ENCODE measurements at regions not wholly inside any gene's neighbourhood (a gene's known extent, or its start where the extent isn't known, plus 50 kb on each side); places are given as distances from the start of the nearest gene placed in this dataset.
"Not testable (repeated sequence)": the region's sequence is repeated elsewhere in the genome, so short reads cannot be mapped to it uniquely, and the experiment has no call there.

- DNase-seq, result no peak
Measured at GRCh38 chr16:8436931-8437330, 153.4 kb downstream of the TMEM114 start.

DNA sequence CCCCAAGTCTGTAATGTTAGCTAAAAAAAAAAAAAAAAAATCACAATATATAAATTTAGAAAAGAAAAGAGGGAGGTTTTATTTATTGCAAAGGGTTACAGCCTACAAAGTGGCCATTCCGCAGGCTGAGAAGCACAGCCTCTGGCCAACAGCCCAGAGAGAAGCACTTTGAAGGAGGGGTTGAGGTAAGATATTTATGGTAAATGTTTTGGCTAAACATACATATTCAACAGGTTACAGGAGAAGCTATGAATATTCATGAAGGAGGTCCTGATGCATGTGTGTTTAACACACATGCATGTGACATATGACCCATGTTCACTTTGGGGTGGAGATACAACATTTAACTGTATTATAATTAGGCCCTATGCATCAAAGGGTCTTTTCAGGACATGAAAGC lies 158.5 kb downstream of the TMEM114 start:
- DNase-seq, result no peak

GRCh38 chr16:8430401-8430800 lies 159.9 kb downstream of the TMEM114 start:
- no peak for DNase-seq

DNA sequence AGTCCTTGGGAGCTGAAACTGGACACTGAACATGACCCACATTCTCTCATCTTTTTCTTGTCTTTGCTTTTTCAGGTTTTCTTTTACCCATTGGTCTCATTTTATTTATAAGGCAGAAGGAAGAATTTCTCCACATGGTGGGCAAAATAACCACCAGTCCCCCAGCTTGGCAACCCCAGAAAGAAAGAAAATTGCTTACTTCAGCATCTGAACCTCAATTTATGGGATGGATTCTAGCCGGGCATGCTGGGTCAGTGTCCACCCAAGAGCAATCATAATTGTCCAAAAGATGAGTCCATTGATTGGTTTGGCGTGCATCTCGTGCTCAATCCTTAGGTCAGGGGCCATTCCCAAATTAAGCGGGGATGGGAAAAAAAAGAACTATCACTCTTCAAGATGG lies 163.7 kb downstream of the TMEM114 start:
- no peak for DNase-seq

DNA sequence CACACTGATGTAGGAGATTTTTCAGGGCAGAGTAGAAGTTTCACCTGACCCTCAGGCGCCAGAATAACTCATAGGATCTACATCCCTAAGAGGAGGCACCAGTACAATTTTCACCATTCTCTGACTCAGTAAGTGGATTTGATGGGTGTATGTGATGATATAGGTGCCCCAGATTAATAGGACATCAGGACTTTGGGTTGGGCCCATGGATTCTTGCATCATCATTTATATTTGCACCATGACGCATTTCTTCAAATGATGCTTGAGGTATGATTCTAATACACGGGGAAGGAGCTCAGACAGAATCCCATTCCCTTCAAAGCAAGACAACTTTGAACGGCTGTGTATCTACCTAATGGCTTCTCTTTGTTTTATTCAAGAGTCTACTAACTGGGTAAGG lies 173.2 kb downstream of the TMEM114 start:
- no peak for DNase-seq

- DNase-seq, result no peak
Measured at GRCh38 chr16:8408855-8409567, 181.3 kb downstream of the TMEM114 start.

DNA sequence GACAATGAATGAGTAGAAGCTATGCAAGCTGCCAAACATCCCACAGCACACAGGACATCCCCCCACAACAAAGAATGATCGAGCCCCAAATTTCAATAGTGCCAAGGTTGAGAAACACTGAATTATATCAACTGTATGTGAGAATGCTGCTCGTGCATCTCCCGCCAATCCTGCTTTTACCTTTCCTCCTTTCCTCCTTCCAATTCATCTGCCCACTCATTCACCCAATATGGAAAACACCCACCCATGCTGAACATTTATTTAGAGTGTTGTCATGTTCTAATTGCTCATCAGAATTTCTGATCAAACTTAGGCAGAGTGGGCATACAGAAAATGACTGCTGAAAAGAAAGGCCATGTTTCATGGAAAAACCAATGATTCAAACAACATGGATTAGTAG lies 183.0 kb downstream of the TMEM114 start:
- no peak for DNase-seq

- no peak for DNase-seq
Measured at GRCh38 chr16:8403978-8404749, 186.1 kb downstream of the TMEM114 start.

DNA sequence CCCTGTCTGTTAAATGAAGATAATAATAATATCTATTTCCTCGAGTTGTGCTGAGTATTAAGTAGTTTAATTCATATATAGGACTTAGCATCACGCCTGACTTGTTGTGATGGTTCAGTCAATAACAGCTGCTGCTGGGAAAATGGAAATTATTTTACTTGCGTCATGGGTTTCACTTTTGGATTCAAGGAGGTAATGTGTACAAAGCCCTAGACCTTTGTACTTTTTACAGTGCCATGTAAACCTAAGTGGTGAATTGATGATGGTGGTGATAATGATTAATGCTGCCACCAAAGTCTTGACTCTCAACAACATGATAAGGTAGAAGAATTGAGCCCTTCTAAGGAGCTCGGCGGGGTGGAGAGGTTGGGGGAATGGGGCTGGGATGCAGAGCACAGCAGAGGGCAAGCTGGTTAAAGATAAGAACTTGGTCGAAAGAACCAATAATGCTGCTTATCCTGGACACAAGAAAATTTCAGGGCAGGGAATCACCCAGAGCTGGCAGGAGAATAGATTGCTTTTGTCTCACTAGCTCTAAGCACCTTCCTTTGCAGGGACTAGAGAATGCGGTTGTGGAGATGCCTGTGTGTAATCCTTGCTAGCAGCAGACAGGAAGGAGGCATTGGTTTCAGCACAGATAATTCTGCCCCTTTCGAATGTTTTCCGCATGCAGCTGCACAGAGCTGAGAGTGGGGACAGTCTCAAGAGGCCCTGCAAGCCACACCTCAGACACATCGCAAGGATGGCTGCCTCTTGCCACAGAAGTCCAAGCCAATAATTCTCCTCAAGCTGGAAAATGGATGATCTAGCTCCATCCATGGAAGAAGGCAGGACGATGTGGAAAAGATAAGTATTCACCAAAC lies 187.1 kb downstream of the TMEM114 start:
- DNase-seq, result no peak

- DNase-seq, result not testable (repeated sequence)
Measured at GRCh38 chr16:8400683-8401082, 189.6 kb downstream of the TMEM114 start.

DNA sequence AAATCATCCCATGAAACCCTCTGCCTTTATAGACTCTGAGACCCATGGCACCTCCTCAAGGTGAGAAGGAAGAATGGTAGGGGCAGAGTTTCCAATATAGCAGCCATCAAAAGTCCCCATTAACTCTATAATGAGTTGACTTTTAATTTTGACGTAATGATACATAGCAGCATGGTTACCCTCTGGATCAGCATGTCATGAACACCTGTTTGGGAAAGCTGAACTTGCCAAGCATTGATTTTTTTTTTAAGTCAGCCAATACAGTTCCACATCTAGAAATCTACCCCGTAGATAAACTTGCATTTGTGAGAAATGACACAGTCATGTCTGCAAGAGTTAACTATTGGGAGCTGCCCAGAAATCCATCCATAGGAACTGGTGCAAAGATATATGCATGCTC lies 191.8 kb downstream of the TMEM114 start:
- no peak for DNase-seq

- no peak for DNase-seq
Measured at GRCh38 chr16:8397223-8397622, 193.1 kb downstream of the TMEM114 start.

- no peak for DNase-seq
Measured at GRCh38 chr16:8396463-8396862, 193.8 kb downstream of the TMEM114 start.

GRCh38 chr16:8391257-8391656 lies 199.1 kb downstream of the TMEM114 start:
- DNase-seq, result no peak

DNA sequence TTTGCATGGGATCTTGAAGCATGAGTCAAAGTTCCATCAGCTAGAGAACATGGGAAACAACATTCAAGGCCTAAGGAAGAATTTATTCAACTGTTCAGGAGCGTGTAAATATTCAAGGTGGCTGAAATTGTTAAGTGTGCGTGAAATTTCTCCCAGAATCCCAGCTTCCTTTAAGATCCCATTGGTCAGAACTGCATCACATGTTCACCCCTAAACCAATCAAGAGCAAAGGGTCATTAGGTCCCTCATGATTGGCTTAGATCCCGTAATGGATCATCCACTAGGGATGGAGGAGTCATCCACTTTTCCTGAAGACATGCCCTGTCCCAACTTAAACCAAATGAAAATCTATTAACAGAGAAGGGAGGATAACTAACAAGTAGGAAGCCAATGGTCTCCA lies 201.6 kb downstream of the TMEM114 start:
- DNase-seq, result no peak

DNA sequence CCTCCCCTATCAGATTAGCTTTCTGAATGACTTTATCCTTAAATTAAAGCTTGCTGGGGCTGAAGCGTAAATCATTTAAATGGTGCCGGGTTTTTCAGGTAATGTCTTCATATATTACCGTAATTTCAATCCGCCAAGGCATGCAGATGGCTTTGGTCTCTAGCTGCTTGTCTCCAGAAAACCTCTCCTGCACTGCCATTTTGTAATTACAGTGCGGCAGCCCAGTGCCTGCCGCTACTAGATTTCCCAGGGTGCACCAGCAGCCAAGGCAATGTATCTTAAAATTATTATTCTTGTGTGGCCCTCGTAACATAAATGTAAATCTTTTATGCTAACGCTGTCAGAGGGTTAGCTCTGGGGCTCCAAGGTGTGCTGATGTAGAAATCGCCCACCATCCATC lies 208.5 kb downstream of the TMEM114 start:
- DNase-seq, result no peak

DNA sequence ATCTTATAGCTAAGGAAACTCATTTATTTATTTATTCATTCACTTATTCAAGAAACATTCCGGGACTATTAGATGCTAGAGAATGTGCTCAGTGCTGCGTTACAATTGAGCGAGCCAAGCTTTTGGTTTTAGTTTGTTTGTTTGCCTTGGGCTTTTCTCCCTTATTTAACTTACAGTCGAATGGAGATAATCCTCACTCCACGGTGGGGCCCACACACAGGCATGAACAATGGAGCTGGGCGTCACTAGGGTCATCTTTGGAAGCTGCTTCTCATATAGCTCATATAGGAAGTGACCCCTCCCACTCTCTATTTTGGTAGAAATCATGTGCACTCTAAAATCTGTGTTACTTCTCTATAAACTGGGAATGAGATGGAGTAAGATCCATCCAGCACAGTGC lies 210.0 kb downstream of the TMEM114 start:
- DNase-seq, result no peak

- no peak for DNase-seq
Measured at GRCh38 chr16:8377864-8378263, 212.4 kb downstream of the TMEM114 start.

GRCh38 chr16:8376858-8377257 lies 213.5 kb downstream of the TMEM114 start:
- DNase-seq, result no peak

DNA sequence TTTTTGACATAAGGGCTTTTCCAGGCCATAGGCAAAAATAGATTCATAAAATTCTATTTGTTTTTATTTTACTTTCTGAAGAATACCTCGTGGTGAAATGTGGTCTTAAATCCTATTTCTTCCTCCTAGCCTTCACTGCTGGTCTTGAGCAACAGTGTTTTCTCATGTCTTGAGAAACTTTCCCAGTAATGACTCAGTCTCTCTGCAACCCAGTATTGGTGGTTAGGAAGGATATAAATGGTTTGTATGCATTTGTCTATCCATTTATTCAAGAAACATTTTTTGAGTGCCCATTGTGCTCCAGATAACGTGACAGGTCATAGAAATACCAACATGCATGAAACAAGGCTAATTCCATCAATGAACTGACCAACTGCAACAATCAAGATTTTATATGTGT lies 213.9 kb downstream of the TMEM114 start:
- DNase-seq, result no peak

DNA sequence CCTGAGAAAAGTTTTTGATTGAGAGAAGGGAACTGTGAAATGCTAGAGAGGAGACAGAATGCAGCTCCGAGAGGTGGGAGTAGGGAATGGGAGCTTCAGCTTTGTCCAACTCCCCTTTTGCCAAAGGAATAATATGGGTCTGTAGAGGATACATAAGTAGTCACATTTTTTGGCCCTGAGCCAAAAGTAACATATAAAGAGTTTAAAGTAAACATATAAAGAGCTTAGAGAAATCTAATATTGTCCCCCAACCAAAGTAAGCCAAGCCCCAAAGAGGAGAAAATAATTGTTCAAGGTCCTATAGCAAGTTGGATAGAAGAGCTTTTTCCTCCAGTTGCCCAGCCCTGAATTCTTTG lies 215.1 kb downstream of the TMEM114 start:
- DNase-seq, result no peak

DNA sequence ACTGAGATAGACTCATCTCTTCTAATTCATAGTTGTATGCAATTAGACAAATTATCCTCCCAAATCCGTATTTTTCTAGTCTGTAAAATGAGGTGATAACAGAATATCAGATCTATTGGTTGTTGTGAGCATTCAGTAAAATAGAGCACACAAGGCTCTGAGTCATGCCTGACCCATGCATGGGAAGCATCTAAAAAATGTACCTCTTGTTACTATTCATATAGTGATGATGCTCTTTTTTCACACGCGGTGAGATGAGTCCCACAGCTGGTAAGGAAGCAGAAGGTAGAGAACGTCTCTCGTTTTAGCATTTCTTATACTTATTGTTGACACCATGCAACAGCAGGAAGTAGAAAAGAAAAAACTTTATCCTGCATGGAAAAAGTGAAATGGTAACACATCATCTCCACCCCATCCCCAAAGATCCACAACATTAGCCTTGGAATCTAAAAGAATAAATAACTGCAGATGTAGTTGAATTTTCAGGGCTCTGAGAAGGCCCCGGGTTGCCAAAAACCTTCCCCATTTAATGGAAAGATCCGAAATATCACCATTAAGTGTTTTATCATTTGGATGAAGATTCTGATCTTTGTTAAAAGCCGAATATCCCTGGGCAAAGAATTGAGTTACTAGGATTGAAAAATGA lies 215.6 kb downstream of the TMEM114 start:
- no peak for DNase-seq
